Globus pallidus (tissue), 1 donor: ENCODE measurements at regions not wholly inside any gene's neighbourhood (a gene's known extent, or its start where the extent isn't known, plus 50 kb on each side); places are given as distances from the start of the nearest gene placed in this dataset.

Source experiments
- DNase-seq: peaks from one replicate; pipeline ENCODE4 v3.0.0-alpha.2; 2015; ENCODE audit warnings: low spot score

GRCh38 chr12:22740656-22741355 lies 115.8 kb downstream of the ETNK1 start:
- no peak for DNase-seq

DNA sequence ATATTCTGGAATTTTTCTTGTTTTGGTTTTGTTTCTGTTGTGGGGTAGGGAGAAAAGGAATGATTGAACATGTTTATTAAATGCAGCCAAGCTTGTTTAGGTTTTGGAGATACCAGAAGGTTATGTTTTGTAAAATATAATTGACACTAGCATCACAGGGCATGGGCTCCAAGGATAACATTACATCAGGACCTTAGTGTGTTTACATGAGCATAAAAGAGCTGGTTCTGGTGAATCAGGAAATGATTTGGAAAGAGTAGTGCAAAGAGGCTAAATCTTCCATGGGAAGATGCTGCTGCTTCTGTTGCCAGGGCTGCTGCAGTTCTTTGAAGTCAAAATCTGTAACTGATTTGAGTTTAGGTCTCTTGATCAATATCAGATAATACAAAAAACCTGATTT lies 118.7 kb downstream of the ETNK1 start:
- no peak for DNase-seq

GRCh38 chr12:22744197-22744596 lies 119.2 kb downstream of the ETNK1 start:
- no peak for DNase-seq

DNA sequence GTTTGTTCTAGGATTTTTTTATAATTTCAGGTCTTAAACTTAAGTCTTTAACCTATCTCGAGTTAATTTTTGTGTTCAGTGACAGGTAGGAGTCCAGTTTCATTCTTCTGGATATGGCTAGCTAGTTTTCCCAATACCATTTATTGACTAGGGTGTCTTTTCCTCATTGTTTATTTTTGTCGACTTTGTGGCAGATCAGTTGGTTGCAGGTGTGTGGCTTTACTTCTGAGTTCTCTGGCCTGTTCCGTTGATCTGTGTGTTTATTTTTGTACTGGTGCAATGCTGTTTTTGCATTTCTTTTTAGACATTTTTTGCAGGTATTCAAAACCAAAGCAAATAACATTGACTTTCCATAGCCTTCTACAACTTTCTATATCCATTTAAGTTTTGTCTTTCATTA lies 121.7 kb downstream of the ETNK1 start:
- DNase-seq: no peak

DNA sequence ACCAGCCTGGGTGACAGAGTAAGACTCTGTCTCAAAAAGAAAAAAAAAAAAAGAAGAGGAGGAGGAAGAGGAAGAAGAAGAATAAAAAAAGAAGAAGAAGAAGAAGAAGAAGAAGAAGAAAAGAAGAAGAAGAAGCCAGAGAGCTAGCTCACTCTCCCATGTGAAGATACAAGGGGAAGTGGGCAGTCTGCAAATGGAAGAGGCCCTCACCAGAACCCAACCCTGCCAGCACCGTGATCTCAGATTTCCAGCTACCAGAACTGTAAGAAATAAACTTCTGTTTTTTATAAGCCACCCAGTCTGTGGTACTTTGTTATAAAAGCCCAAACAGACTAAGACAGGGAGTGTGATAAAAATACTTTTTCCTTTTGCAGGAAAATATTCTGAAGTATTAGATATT lies 130.7 kb downstream of the ETNK1 start:
- no peak for DNase-seq

GRCh38 chr12:22759769-22760674 lies 135.1 kb downstream of the ETNK1 start:
- no peak for DNase-seq

GRCh38 chr12:22765421-22766130 lies 140.6 kb downstream of the ETNK1 start:
- DNase-seq: no peak

DNA sequence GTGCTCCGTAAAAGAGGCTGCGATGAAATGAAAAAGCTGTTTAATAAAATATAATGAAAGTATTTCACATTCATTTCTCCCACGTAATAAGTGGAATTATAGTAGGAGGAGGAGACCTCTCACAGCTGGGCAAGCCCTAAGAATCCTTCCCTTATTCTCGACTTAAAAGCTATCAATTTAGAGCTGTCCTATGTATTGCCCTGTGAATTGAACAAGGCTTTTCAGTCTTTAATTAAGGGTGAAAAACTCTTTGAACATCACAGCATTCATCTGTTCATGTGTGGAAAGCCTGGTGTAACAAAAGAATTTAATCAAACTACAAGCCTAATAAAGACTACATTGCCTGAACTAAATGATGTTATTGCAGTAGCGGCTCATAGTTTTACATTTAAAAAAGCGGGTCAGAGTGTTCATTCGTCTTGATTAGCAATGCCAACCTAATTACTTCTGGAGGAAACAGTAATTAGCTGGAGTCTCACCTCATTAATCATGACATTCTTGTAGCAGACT lies 142.0 kb downstream of the ETNK1 start:
- DNase-seq: no peak

DNA sequence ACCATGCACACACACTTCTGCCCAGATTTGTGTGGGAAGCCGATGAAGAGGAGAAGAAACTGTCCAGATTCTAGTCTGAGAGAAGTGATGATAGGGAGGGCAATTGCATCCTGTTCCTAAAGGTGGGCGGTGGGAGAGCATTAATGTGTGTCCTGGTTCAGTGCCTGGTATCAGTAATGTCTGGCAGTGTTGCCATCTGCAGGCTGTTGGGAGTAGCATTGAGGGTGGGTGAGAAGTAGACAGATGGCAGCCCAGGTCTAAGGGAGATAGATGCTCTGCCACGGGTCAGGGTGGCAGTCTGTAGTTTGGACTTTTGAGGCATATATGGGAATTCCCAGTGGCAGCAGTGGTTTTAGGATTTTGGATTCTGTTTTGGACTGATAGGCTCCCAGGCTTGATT lies 156.4 kb downstream of the ETNK1 start:
- DNase-seq: no peak

DNA sequence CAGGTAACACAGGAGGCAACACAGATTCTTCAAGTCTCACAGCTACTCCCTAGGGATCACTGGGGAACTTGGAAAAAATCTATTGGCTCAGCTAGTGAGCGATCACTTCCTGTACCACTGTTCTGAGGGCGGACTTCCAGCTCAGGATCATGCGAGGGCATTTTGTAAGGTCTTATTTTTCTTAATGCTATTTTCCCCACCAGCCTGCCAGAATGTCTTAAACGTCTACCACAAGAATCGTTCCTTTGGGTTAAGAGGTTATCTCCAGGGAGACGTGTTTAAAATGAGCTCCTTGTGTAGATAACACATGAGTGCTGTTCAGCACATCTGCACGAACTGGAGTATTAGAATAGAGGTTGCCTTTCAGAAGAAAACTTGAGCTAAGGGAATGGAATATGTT lies 162.6 kb downstream of the ETNK1 start:
- no peak for DNase-seq

DNA sequence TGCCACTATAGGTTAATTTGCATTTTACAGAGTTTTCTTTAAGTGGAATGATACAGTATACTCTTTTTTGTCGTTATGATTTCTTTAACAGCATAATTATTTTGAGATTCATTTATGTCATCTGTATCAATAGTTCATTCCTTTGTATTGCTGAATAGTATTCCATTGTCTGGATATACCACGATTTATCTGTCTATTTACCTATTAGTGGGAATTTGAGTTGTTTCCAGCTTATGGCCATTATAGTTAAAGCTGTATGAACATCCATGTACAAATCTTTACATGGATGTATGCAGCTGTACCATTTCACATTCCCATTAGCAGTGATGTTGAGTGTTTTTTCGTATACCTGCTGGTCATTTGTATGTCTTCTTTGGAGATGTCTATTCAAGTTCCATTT lies 163.9 kb downstream of the ETNK1 start:
- DNase-seq: no peak

- DNase-seq: no peak
Measured at GRCh38 chr12:22792138-22792537, 167.2 kb downstream of the ETNK1 start.

- DNase-seq: no peak
Measured at GRCh38 chr12:22794017-22794416, 169.0 kb downstream of the ETNK1 start.

- no peak for DNase-seq
Measured at GRCh38 chr12:22796941-22797630, 172.1 kb downstream of the ETNK1 start.

DNA sequence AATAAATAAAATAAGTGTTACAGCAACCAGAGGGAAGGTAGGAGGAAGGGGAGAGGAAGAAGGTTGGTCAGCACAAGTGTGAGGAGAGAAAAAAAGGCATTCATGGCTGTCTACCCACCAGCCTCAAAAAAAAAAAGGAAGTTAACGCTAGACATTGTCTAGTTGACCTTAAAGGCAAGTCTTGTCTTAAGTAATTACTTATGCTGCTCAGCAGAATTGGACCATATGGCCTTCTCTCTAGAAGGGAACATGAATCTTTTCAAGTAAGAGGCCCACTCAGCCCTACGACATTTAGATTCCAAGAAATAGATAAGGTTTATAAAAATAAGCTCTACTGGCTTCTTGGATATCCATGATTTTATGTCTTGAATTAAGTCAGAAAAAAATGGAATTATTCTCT lies 172.7 kb downstream of the ETNK1 start:
- DNase-seq: peak; percentile 3

DNA sequence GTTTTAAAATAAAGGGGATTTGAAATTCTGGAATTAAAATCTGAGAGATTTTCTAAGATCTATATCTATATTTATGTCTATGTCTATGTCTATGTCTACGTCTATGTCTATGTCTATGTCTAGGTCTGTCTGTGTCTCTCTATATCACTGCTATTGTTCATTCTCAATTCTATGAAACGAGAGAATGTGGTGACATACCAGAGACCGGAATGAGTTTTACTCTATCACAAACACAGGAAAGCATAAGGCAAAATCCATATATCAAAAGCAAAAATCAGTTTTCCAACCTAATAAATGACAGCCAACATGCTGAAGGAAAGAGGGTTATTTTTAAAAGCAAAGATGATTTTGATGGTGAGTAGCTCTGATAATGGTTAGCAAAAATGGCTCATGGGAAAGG lies 173.1 kb downstream of the ETNK1 start:
- no peak for DNase-seq

- DNase-seq: peak; percentile 10
Measured at GRCh38 chr12:22799503-22799902, 174.5 kb downstream of the ETNK1 start.

- DNase-seq: no peak
Measured at GRCh38 chr12:22800332-22800731, 175.4 kb downstream of the ETNK1 start.

- DNase-seq: no peak
Measured at GRCh38 chr12:22802883-22803630, 178.1 kb downstream of the ETNK1 start.

DNA sequence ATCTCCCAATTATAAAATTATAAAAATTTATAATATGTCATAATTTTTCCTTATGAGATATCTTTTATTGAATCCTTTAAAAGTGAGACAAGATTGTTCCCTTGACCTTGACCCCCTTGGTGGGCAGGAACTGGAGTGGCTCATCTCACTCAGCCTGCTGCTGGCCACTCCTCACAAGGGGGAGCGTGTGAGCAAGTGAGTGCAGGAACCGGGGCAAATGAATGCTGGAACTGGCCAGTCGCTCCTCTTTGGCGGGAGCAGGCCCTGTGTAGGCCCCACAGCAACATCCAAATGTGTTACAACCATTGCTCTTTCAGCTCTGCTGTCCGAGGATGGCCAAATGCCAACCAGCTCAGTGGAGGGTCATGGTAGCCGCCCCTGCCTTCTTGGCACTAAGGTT lies 178.8 kb downstream of the ETNK1 start:
- no peak for DNase-seq

DNA sequence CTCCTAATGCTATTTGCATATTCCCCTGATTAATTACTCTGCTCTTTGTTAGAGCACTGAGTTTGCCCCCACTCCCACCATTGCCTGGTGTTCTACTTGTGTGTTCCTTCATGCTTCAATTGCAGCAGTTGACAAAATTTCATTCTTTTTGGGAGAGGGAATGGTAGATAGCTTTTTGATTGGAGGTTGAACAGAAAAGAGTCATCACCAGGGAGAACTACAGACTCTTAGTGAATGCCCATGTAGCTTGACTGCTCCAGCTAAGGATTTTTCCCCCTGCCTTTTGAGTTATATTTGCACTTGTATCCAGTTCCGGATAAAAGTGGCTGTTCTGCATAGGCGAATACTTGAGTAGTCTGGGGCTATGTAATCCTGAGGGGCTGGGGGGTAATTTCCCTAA lies 183.9 kb downstream of the ETNK1 start:
- DNase-seq: no peak
